ENCODE measurements at regions not wholly inside any gene's neighbourhood (a gene's known extent, or its start where the extent isn't known, plus 50 kb on each side); places are given as distances from the start of the nearest gene placed in this dataset.

DNA sequence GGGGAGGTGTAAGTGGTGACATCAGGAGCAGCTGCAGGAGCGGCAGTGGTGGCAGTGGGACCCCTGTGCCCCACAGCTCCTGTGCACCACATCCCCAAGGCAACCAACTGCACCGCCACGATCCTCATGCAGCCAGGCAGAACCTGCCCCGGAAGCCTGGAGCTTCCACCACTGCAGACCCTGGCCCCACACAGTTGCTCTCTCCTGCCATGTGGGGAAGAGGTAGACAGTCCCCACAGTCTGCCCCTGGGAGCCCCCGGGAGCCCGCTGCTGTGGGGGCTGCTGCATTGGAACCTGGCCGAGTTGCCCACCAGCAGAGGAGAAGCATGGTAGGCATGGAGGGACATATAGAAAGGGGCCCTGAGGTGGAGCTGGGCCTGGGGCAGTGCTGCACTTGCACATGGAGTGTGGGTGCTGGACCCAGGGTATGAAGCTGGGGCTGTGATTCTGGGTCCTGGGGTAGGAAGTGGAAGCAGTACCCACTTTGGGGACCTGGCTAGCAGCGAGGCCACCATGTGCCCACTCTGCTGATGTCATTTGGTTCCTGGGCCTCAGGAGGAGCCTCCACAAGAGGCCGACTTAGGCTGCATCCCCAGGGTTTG, 623.3 kb upstream of the LRRTM4 start:
- Histone ChIP-seq H3K79me2 (ENCODE audit: insufficient read depth, low read length) (no peaks in the 10 kb centered on the region), H4K91ac (ENCODE audit: insufficient read length, low read depth, low read length) (no peak overlapping the region), H3K18ac (ENCODE audit: insufficient read length, low read depth, low read length) (no peak overlapping the region), H3K9ac (ENCODE audit: extremely low read depth, insufficient read length, low read length) (no peak overlapping the region), H3K79me1 (ENCODE audit: insufficient read depth, low read depth, low read length, poor library complexity, severe bottlenecking) (no peaks in the 10 kb centered on the region), H3K23ac (ENCODE audit: insufficient read length, low read depth, low read length) (no peak overlapping the region), H2BK5ac (ENCODE audit: insufficient read length, low read length) (no peak overlapping the region), H3K9me3 (ENCODE audit: control insufficient read depth, low read depth, low read length) (no peaks in the 10 kb centered on the region), H4K5ac (ENCODE audit: insufficient read length, low read depth, low read length) (no peak overlapping the region), H3K4me2 (ENCODE audit: insufficient read depth, insufficient read length, low read length) (no peak overlapping the region), H2BK15ac (ENCODE audit: low read depth, low read length) (no peak overlapping the region), H4K20me1 (ENCODE audit: control insufficient read depth, insufficient read depth, insufficient read length) (no peaks in the 10 kb centered on the region), H2BK20ac (ENCODE audit: low read depth, low read length, poor library complexity, severe bottlenecking) (no peak overlapping the region), H3K4ac (ENCODE audit: low read depth, low read length) (no peak overlapping the region), H3K27ac (ENCODE audit: insufficient read length, low read depth, low read length) (no peak overlapping the region), H3K4me1 (ENCODE audit: insufficient read depth, low read length) (no peaks in the 10 kb centered on the region), H2AFZ (ENCODE audit: low read length) (no peak overlapping the region), H2BK12ac (ENCODE audit: insufficient read length, low read depth, low read length) (no peak overlapping the region), H4K8ac (replicated peaks; ENCODE audit: insufficient read length, low read depth, low read length) (no peak overlapping the region), H2BK120ac (ENCODE audit: low read depth, low read length, poor library complexity, severe bottlenecking) (no peak overlapping the region), H3K27me3 (ENCODE audit: insufficient read depth, low read length) (no peaks in the 10 kb centered on the region), H3T11ph (ENCODE audit: low read length) (no peak overlapping the region), H3K56ac (ENCODE audit: insufficient read length, low read depth, low read length) (no peak overlapping the region), H3K23me2 (ENCODE audit: insufficient read length, low read depth, low read length, poor library complexity, severe bottlenecking) (no peaks in the 10 kb centered on the region), H3K14ac (ENCODE audit: insufficient read depth, low read length) (no peak overlapping the region), H2AK5ac (ENCODE audit: insufficient read length, low read length) (no peak overlapping the region)
- Mint-ChIP-seq H3K27ac (no peak overlapping the region; a peak in 1 of 7 replicates), H3K36me3 (ENCODE audit: insufficient read depth in 1 of 3, low read depth in 3 of 3) (no peaks in the 10 kb centered on the region), H3K4me1 (no peaks in the 10 kb centered on the region), H3K9me3 (no peaks in the 10 kb centered on the region), H3K27me3 (ENCODE audit: low read depth) (no peaks in the 10 kb centered on the region), H3K4me3 (no peak overlapping the region)
- WGBS (ENCODE audit: extremely low coverage, insufficient read length, low lambda C conversion rate), result no CpG with 5 or more reads among the region's 9 CpGs
- no peak for DNase-seq
- TF ChIP-seq, protein P1, sequence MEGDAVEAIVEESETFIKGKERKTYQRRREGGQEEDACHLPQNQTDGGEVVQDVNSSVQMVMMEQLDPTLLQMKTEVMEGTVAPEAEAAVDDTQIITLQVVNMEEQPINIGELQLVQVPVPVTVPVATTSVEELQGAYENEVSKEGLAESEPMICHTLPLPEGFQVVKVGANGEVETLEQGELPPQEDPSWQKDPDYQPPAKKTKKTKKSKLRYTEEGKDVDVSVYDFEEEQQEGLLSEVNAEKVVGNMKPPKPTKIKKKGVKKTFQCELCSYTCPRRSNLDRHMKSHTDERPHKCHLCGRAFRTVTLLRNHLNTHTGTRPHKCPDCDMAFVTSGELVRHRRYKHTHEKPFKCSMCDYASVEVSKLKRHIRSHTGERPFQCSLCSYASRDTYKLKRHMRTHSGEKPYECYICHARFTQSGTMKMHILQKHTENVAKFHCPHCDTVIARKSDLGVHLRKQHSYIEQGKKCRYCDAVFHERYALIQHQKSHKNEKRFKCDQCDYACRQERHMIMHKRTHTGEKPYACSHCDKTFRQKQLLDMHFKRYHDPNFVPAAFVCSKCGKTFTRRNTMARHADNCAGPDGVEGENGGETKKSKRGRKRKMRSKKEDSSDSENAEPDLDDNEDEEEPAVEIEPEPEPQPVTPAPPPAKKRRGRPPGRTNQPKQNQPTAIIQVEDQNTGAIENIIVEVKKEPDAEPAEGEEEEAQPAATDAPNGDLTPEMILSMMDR (conservative IDR thresholded peaks at IDR 0.05), result no peak

Data from H9 (cell line).